ENCODE measurements at regions not wholly inside any gene's neighbourhood (a gene's known extent, or its start where the extent isn't known, plus 50 kb on each side); places are given as distances from the start of the nearest gene placed in this dataset.
A peak's percentile ranks its signal among the peaks of the same experiment; 100 is the strongest.
"Not testable (repeated sequence)": the region's sequence is repeated elsewhere in the genome, so short reads cannot be mapped to it uniquely, and the experiment has no call there.

GRCh38 chr5:125673359-125673950 is 749.8 kb upstream of the GRAMD2B start:
- no peak for DNase-seq (ENCODE audit: low read depth)
- no peak overlapping the region for H3K4me3 ChIP-seq (ENCODE audit: low read length)
- TF ChIP-seq, protein P1, sequence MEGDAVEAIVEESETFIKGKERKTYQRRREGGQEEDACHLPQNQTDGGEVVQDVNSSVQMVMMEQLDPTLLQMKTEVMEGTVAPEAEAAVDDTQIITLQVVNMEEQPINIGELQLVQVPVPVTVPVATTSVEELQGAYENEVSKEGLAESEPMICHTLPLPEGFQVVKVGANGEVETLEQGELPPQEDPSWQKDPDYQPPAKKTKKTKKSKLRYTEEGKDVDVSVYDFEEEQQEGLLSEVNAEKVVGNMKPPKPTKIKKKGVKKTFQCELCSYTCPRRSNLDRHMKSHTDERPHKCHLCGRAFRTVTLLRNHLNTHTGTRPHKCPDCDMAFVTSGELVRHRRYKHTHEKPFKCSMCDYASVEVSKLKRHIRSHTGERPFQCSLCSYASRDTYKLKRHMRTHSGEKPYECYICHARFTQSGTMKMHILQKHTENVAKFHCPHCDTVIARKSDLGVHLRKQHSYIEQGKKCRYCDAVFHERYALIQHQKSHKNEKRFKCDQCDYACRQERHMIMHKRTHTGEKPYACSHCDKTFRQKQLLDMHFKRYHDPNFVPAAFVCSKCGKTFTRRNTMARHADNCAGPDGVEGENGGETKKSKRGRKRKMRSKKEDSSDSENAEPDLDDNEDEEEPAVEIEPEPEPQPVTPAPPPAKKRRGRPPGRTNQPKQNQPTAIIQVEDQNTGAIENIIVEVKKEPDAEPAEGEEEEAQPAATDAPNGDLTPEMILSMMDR (conservative IDR thresholded peaks at IDR 0.05; ENCODE audit: low read length): no peak

DNA sequence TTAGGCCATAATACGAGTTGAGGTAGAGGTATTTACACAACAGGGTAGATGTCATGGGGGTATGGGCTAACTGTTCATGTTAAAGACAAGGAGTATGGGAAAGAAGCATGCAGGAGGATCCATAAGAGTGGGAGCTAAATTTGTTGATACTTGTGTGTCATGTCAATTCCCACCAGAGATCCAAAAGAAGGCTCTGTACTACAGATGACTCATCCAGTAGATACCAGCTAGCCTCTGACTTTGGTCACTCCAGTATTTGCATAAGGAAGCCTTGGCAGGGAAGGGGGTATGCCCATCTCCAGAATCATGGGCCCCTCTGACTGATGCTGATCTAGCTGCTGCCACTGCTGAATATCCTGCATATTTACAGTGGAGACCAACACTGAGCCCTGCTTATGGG is 743.7 kb upstream of the GRAMD2B start:
- TF ChIP-seq, protein P1 (conservative IDR thresholded peaks at IDR 0.05; ENCODE audit: low read length): no peak
- DNase-seq (ENCODE audit: low read depth): no peak
- no peak overlapping the region for H3K4me3 ChIP-seq (ENCODE audit: low read length)

DNA sequence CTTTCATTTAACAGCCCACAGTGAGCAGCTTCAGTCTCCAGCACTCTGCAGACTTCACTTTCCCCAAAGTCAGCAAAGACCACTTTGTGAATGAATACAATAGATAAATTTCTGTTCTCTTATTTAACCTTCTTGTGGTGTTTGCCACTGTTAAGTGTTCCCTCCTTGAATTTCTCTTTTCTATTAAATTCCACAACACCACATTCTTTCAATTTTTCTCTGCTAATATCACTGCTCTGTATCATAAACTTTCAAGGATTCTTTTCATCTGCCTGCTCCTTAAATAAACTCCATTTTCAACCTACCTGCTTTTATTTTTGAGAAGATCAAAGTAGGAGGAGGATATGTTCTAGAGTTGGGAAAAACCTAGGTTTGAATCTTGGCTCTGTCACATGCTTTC is 739.5 kb upstream of the GRAMD2B start:
- DNase-seq (ENCODE audit: low read depth): no peak
- TF ChIP-seq, protein P1 (conservative IDR thresholded peaks at IDR 0.05; ENCODE audit: low read length): no peak
- H3K4me3 ChIP-seq (ENCODE audit: low read length): no peak overlapping the region

DNA sequence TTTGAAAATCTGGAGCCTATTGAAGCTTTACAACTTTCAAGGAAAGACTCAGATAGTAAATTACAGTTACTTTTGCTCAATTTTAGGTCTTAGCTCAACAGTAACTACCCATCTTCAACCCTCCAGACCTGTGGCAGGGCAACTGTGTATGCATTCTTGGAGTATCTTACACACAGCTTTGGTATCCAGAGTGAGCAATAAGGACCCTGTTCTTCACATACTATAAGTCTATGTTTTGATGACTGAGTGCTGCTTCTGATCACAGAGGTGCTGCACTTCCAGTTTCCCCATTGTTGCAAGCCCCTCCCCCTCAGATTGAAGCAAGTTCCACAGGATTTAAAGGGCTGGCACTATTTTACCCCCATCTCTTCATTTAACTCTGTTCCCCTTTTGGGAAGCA is 737.4 kb upstream of the GRAMD2B start:
- no peak for DNase-seq (ENCODE audit: low read depth)
- no peak overlapping the region for H3K4me3 ChIP-seq (ENCODE audit: low read length)
- TF ChIP-seq, protein P1 (conservative IDR thresholded peaks at IDR 0.05; ENCODE audit: low read length): no peak

DNA sequence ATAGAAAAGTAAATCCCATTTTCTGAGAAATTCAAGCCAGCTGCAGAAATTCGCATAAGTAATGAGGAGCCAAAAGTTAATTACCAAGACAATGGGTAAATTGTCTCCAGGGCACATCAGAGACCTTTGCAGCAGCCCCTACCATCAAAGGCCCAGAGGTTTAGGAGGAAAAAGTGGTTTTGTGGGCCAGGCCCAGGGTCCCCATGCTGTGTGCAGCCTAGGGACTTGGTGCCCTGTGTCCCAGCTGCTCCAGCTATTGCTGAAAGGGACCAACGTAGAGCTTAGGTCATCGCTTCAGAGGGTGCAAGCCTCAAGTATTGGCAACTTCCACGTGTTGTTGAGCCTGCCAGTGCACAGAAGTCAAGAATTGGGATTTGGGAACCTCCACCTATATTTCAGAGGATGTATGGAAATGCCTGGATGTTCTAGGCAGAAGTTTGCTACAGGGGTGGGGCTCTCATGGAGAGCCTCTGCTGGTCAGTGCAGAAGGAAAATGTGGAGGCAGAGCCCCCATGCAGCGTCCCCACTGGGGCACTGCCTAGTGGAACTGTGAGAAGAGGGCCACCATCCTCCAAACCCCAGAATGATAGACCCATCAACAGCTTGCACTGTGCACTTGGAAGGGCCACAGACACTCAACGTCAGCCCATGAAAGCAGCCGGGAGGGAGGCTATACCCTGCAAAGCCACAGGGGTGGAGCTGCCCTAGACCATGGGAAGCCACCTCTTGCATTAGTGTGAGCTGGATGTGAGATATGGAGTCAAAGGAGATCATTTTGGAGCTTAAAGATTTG is 731.3 kb upstream of the GRAMD2B start:
- DNase-seq (ENCODE audit: low read depth); H3K4me3 ChIP-seq (ENCODE audit: low read length): not testable (repeated sequence)

DNA sequence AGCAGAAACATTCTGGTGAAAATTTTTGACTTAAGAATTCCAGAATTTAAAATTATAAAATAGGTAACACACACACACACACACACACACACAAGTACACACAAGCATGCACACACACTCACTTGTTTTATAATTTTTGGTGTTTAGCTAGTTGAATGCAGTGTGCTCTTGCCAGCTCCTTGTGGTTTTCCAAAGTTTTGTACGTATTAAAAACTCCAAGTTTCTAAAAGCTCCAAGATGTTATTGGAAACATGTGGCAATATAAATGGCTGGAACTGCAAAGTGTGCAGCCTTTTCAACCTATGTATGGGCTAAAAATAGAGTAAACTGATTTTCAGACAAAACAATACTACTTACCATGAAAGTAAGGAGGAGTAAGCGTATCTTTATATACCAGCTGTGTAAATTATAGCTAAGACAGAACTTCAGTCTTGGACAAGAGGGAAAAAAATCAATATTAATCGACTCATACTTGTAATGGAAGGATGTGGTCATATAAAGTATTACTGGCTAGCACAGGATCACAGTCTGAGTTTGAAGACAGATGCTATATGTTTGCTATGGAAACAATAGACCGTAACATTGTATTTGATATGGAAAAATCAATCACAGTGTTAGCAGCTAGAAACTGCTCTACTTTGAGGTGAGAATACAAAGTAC is 727.1 kb upstream of the GRAMD2B start:
- TF ChIP-seq, protein P1 (conservative IDR thresholded peaks at IDR 0.05; ENCODE audit: low read length): no peak
- DNase-seq (ENCODE audit: low read depth): peak; percentile 52

DNA sequence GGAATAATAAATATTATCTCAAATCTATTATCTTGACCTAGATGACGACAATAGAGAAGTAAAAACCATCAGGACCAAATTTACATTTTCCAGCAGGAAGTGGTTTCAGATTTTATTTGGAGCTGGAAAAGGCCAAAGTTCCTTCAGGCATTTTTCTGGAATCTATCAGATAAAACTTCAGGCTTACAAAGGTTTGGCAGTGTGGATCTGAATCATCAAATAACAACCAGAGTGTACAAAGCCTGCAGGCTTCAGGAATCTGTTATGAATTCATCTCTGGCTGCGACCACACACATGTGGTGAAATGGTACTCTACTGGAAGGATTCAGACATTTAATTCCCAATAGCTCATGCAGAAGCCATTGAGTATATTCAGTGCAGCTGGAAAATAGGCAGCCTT is 726.4 kb upstream of the GRAMD2B start:
- TF ChIP-seq, protein P1 (conservative IDR thresholded peaks at IDR 0.05; ENCODE audit: low read length): no peak
- peak; percentile 80 for DNase-seq (ENCODE audit: low read depth)
- no peak overlapping the region for H3K4me3 ChIP-seq (ENCODE audit: low read length)

More for the DNA sequence above, 727.1 kb upstream of the GRAMD2B start:
- no peak overlapping the region for H3K4me3 ChIP-seq (ENCODE audit: low read length)
